GM21529 (cell line): ENCODE measurements at regions not wholly inside any gene's neighbourhood (a gene's known extent, or its start where the extent isn't known, plus 50 kb on each side); places are given as distances from the start of the nearest gene placed in this dataset.
"Not testable (repeated sequence)": the region's sequence is repeated elsewhere in the genome, so short reads cannot be mapped to it uniquely, and the experiment has no call there.

Experiments used
- ATAC-seq: cut with Tn5 transposase; IDR thresholded peaks from one replicate; pipeline ENCODE4 v1.9.1; 2021; ENCODE audit not compliant: unreplicated experiment

- no peak for ATAC-seq
Observed at GRCh38 chr10:117601716-117602115, 59.2 kb downstream of the EMX2 start.

GRCh38 chr10:117603081-117603480 is 60.5 kb downstream of the EMX2 start:
- ATAC-seq: no peak

- no peak for ATAC-seq
Observed at GRCh38 chr10:117603726-117604125, 61.2 kb downstream of the EMX2 start.

- no peak for ATAC-seq
Observed at GRCh38 chr10:117609095-117609795, 66.7 kb downstream of the EMX2 start.

- ATAC-seq: no peak
Observed at GRCh38 chr10:117609796-117610170, 67.2 kb downstream of the EMX2 start.

GRCh38 chr10:117610321-117610720 is 67.8 kb downstream of the EMX2 start:
- ATAC-seq: no peak

- ATAC-seq: no peak
Observed at GRCh38 chr10:117612113-117612512, 69.6 kb downstream of the EMX2 start.

- no peak for ATAC-seq
Observed at GRCh38 chr10:117615649-117616048, 73.1 kb downstream of the EMX2 start.

GRCh38 chr10:117616179-117616578 is 73.6 kb downstream of the EMX2 start:
- peak; percentile 66 for ATAC-seq

GRCh38 chr10:117617086-117617485 is 74.5 kb downstream of the EMX2 start:
- ATAC-seq: no peak

GRCh38 chr10:117617659-117618058 is 75.1 kb downstream of the EMX2 start:
- ATAC-seq: no peak

GRCh38 chr10:117619223-117619622 is 76.7 kb downstream of the EMX2 start:
- no peak for ATAC-seq

GRCh38 chr10:117619707-117620405 is 77.3 kb downstream of the EMX2 start:
- no peak for ATAC-seq

- ATAC-seq: no peak
Observed at GRCh38 chr10:117621196-117621595, 78.7 kb downstream of the EMX2 start.

- no peak for ATAC-seq
Observed at GRCh38 chr10:117621795-117622420, 79.4 kb downstream of the EMX2 start.

GRCh38 chr10:117622471-117623184 is 80.1 kb downstream of the EMX2 start:
- no peak for ATAC-seq

- no peak for ATAC-seq
Observed at GRCh38 chr10:117626228-117626627, 83.7 kb downstream of the EMX2 start.

- no peak for ATAC-seq
Observed at GRCh38 chr10:117627561-117627960, 85.0 kb downstream of the EMX2 start.

- ATAC-seq: not testable (repeated sequence)
Observed at GRCh38 chr10:117629717-117630116, 87.2 kb downstream of the EMX2 start.

- no peak for ATAC-seq
Observed at GRCh38 chr10:117631276-117632145, 89.0 kb downstream of the EMX2 start.

- ATAC-seq: no peak
Observed at GRCh38 chr10:117632406-117632805, 89.9 kb downstream of the EMX2 start.
